SK-N-SH (cell line): ENCODE measurements at regions not wholly inside any gene's neighbourhood (a gene's known extent, or its start where the extent isn't known, plus 50 kb on each side); places are given as distances from the start of the nearest gene placed in this dataset.

Experiments
- GABPA ChIP-seq: IDR thresholded peaks from 2 replicates; pipeline ENCODE4 v1.4.0; 2012; ENCODE audit warnings: low read depth, mild to moderate bottlenecking
- POLR2AphosphoS5 ChIP-seq: IDR thresholded peaks from 2 replicates; pipeline ENCODE4 v1.6.1; 2012; ENCODE audit warnings: low read depth, low read length
- RAD21 ChIP-seq: IDR thresholded peaks from 2 replicates; pipeline ENCODE4 v1.6.1; 2012; ENCODE audit warnings: mild to moderate bottlenecking, low read length
- RFX5 ChIP-seq: IDR thresholded peaks from 2 replicates; pipeline ENCODE4 v1.6.1; 2012; ENCODE audit warnings: mild to moderate bottlenecking, improper control_type of control experiment, low read length
- SMC3 ChIP-seq: IDR thresholded peaks from 2 replicates; pipeline ENCODE4 v1.6.1; 2012; ENCODE audit warnings: low read depth, low read length, improper control_type of control experiment
- TEAD4 ChIP-seq: IDR thresholded peaks from 2 replicates; pipeline ENCODE4 v1.4.0; 2012; ENCODE audit warnings: mild to moderate bottlenecking, borderline replicate concordance; ENCODE audit not compliant: insufficient read depth
- YY1 ChIP-seq: IDR thresholded peaks from 2 replicates; pipeline ENCODE4 v1.4.0; 2012; ENCODE audit warnings: low read depth, mild to moderate bottlenecking
- TF ChIP-seq, protein P1 (sequence below): fragments of 200-600 bp; sonication (generic); IDR thresholded peaks from 2 replicates; pipeline ENCODE4 v1.6.1; 2017; ENCODE audit warnings: antibody characterized with exemption, mild to moderate bottlenecking, moderate library complexity

- TF ChIP-seq RAD21 (peak; percentile 66), SMC3 (no peak), RFX5 (no peak), POLR2AphosphoS5 (no peak), GABPA (no peak), TEAD4 (no peak), YY1 (no peak)
- TF ChIP-seq, protein P1, sequence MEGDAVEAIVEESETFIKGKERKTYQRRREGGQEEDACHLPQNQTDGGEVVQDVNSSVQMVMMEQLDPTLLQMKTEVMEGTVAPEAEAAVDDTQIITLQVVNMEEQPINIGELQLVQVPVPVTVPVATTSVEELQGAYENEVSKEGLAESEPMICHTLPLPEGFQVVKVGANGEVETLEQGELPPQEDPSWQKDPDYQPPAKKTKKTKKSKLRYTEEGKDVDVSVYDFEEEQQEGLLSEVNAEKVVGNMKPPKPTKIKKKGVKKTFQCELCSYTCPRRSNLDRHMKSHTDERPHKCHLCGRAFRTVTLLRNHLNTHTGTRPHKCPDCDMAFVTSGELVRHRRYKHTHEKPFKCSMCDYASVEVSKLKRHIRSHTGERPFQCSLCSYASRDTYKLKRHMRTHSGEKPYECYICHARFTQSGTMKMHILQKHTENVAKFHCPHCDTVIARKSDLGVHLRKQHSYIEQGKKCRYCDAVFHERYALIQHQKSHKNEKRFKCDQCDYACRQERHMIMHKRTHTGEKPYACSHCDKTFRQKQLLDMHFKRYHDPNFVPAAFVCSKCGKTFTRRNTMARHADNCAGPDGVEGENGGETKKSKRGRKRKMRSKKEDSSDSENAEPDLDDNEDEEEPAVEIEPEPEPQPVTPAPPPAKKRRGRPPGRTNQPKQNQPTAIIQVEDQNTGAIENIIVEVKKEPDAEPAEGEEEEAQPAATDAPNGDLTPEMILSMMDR, result peak; percentile 49
Measured at GRCh38 chr2:143841935-143842334, 678.0 kb downstream of the ZEB2 start.
